T-helper 1 cell treated with Interleukin-12 subunit alpha and Interleukin-12 subunit beta and Interleukin-4 antibody, amounts not matched to agents 30 μg/mL and 1 μg/mL, for 36 hours (primary cell): ENCODE measurements at regions not wholly inside any gene's neighbourhood (a gene's known extent, or its start where the extent isn't known, plus 50 kb on each side); places are given as distances from the start of the nearest gene placed in this dataset.
"Not testable (repeated sequence)": the region's sequence is repeated elsewhere in the genome, so short reads cannot be mapped to it uniquely, and the experiment has no call there.

Source experiments
- H3K27ac Mint-ChIP-seq: one replicate; pipeline ENCODE4 v1.8.0; 2021; ENCODE audit warnings: mild to moderate bottlenecking, mixed read lengths
- H3K27me3 Mint-ChIP-seq: one replicate; pipeline ENCODE4 v1.8.0; 2021; ENCODE audit warnings: low read depth, mixed read lengths
- H3K36me3 Mint-ChIP-seq: one replicate; pipeline ENCODE4 v1.8.0; 2021; ENCODE audit warnings: low read depth, mixed read lengths
- H3K4me1 Mint-ChIP-seq: one replicate; pipeline ENCODE4 v1.8.0; 2021; ENCODE audit warnings: low read depth, mixed read lengths
- H3K4me3 Mint-ChIP-seq: one replicate; pipeline ENCODE4 v1.8.0; 2021; ENCODE audit warnings: mild to moderate bottlenecking, moderate library complexity, mixed read lengths
- H3K9me3 Mint-ChIP-seq: one replicate; pipeline ENCODE4 v1.8.0; 2021; ENCODE audit warnings: mixed read lengths

DNA sequence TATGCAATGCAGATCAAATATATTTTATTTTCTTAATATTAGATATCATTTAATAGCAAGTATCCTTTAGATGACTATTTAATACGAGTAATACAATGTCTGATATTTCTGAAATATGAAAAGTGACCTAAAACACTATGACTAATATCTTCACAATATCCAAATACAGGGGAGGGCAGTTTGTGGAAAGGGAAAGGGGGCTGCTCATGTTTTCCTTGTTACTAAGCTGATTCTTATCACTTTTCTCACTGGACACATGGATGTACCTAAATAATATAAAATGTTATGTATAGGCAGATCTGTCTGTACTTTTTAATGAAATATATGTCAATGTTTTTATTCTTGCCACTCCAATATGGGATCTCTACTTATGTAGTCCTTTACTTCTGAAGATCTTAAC is 1879.1 kb upstream of the ACO1 start:
- H3K4me1 Mint-ChIP-seq = no peaks in the 10 kb centered on the region
- H3K36me3 Mint-ChIP-seq = no peaks in the 10 kb centered on the region
- H3K9me3 Mint-ChIP-seq = peaks cover 4% of the 10 kb centered on the region
- H3K27me3 Mint-ChIP-seq = no peaks in the 10 kb centered on the region
- H3K4me3 Mint-ChIP-seq = no peak overlapping the region
- H3K27ac Mint-ChIP-seq = no peak overlapping the region

DNA sequence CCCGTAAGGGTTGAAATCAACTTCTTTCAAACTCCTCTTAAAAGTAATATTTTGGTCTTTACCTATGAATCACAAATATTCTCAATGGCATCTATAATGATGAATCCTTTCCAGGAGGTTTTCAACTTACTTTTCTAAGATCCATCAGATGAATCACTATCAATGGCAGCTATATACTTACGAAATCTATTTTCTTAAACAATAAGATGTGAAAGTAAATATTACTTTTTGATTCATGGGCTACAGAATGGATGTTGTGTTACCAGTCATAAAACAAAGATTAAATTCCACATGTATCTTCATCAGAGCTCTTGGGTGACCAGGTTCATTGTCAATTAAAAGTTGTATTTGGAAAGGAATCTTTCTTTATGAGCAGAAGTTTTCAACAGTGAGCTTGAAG is 1877.7 kb upstream of the ACO1 start:
- peaks cover 3% of the 10 kb centered on the region for H3K9me3 Mint-ChIP-seq
- no peaks in the 10 kb centered on the region for H3K4me1 Mint-ChIP-seq
- no peak overlapping the region for H3K27ac Mint-ChIP-seq
- H3K27me3 Mint-ChIP-seq = no peaks in the 10 kb centered on the region
- no peaks in the 10 kb centered on the region for H3K36me3 Mint-ChIP-seq
- no peak overlapping the region for H3K4me3 Mint-ChIP-seq

DNA sequence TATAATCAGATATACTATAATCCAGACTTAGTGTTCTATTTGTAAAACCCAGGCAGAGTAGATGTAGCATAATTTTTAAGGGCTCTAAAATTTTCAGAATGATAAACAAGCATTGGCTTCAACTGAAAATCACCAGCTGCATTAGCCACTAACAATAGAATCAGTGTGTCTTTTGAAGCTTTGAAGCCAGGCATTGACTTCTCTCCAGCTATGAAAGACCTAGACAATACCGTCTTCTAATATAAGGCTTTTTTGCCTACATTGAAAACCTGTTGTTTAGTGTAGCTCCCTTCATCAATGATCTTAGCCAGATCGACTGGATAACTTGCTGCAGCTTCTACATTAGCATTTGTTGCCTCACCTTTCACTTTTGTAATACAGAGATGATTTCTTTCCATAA is 1877.3 kb upstream of the ACO1 start:
- H3K4me1 Mint-ChIP-seq = no peaks in the 10 kb centered on the region
- no peak overlapping the region for H3K27ac Mint-ChIP-seq
- no peak overlapping the region for H3K4me3 Mint-ChIP-seq
- H3K9me3 Mint-ChIP-seq = no peaks in the 10 kb centered on the region
- H3K36me3 Mint-ChIP-seq = no peaks in the 10 kb centered on the region
- no peaks in the 10 kb centered on the region for H3K27me3 Mint-ChIP-seq

DNA sequence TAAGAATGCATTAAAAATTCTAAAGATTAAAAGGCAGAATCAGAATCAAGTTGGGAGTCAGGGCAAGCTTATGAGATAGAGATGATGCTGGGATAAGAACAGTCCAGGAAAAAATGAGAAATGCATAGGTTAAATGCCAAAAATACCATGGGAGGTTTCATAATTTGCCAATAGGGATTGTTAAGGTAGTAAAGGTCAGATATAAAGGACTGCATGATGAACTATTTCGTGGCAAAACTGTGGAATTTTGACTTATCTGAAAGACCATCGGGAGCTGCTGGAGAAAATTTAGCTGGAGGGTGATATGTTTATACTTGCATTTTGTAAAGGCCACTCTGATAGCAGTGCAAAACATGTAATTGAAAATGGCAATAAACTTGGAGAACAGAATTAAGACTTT is 1872.8 kb upstream of the ACO1 start:
- Mint-ChIP-seq H3K36me3 (no peaks in the 10 kb centered on the region), H3K27ac (no peak overlapping the region), H3K27me3 (no peaks in the 10 kb centered on the region), H3K9me3 (no peaks in the 10 kb centered on the region), H3K4me3 (no peak overlapping the region), H3K4me1 (no peaks in the 10 kb centered on the region)

DNA sequence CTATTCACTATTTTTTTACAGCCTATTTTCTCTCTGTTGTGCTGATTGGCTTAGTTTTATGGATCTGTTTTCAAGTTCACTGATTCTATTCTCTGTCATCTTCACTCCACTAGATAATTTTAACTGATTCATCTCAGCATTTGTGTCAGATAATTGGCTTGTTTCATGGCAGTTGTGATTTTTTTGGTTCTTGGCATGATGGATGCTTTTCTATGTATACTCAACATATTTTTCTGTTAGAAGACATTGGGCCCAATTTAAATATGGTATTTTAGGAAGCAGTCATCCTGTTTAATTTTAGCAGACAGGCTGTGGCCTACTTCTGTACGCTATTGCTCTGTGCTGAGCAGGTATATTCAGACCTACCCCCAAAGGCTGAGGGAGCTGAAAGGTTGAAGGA is 1865.3 kb upstream of the ACO1 start:
- no peaks in the 10 kb centered on the region for H3K9me3 Mint-ChIP-seq
- no peak overlapping the region for H3K27ac Mint-ChIP-seq
- H3K36me3 Mint-ChIP-seq = no peaks in the 10 kb centered on the region
- H3K27me3 Mint-ChIP-seq = no peaks in the 10 kb centered on the region
- H3K4me1 Mint-ChIP-seq = no peaks in the 10 kb centered on the region
- H3K4me3 Mint-ChIP-seq = no peak overlapping the region

DNA sequence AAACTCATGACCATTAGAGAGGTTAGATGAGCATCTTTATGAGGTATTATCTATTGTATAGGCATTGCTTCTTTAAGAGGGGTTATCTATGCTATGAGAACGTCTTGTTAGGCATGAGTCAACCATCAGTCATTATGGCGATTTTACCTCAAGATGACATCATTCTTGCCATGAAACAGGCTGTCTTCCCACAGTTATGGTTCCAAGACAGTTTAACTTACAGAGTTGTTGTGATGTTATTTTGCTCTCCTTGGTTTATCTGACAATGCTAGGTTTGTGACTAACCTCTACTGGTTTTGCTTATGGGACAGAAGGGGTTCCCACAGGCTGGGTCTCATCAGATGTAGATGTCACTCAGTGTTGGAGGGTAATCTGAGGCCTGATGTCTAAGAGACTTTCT is 1864.7 kb upstream of the ACO1 start:
- H3K4me1 Mint-ChIP-seq = no peaks in the 10 kb centered on the region
- H3K9me3 Mint-ChIP-seq = no peaks in the 10 kb centered on the region
- H3K27ac Mint-ChIP-seq = no peak overlapping the region

DNA sequence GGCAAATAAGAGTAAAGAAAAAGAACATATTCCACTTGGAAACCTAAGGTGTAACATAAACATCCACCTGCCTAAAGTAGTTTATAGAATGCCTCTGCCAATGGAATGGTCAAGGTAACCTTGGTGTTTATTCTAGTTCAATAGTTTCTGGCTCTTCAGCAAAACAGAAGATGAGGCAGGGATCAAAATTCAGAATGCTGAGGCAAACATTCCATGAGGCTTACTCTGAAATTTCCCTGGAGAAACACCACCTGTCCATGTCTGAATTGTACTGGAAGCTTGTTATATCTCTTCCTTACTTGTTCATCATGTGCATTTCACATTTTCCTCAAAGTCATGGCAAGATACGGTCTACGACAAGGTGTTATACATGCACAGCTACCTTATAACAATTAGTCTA is 1862.4 kb upstream of the ACO1 start:
- no peak overlapping the region for H3K27ac Mint-ChIP-seq
- no peaks in the 10 kb centered on the region for H3K27me3 Mint-ChIP-seq
- no peaks in the 10 kb centered on the region for H3K4me1 Mint-ChIP-seq
- no peaks in the 10 kb centered on the region for H3K9me3 Mint-ChIP-seq
- H3K4me3 Mint-ChIP-seq = no peak overlapping the region
- no peaks in the 10 kb centered on the region for H3K36me3 Mint-ChIP-seq

More for the DNA sequence above, 1864.7 kb upstream of the ACO1 start:
- Mint-ChIP-seq H3K27me3 (no peaks in the 10 kb centered on the region), H3K36me3 (no peaks in the 10 kb centered on the region), H3K4me3 (no peak overlapping the region)

DNA sequence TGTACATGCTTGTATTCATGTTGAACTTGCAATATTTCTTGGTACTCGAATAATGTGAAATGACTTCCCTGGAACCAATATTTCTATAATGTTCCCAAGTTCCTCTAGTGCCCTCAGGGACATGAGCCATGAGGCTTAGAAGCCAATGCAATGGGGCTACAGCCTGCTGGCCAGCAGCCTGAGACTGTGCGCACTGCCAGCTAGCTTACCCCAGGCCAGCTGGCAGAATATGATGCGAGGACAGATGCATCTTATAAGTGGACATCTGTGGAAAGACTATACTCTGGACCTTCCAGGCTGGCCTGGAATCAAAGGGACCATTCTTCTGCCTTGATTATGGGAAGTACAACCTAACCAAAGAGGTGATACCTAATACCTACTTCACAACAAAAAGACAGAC is 1862.0 kb upstream of the ACO1 start:
- no peak overlapping the region for H3K4me3 Mint-ChIP-seq
- no peak overlapping the region for H3K27ac Mint-ChIP-seq
- no peaks in the 10 kb centered on the region for H3K4me1 Mint-ChIP-seq
- H3K36me3 Mint-ChIP-seq = no peaks in the 10 kb centered on the region
- H3K9me3 Mint-ChIP-seq = no peaks in the 10 kb centered on the region
- H3K27me3 Mint-ChIP-seq = no peaks in the 10 kb centered on the region

DNA sequence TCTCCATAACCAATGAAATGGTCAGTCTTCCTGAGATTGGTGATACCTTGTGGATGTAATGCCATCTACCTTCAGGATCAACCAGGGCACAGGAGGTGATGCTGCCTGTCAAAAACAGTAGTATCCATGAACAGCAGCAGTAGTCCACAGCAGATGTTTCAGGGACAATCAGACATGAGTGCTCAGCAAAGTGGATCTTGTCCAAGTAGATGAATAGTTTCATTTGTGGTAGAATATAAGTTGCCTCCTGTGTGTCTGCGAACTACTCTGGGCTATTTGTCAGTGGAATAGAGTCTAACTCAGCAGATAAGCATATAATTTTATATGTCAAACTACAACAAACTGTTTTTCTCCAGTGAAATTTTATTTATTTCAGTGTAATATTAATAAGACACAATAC is 1860.1 kb upstream of the ACO1 start:
- no peak overlapping the region for H3K27ac Mint-ChIP-seq
- no peak overlapping the region for H3K4me3 Mint-ChIP-seq
- no peaks in the 10 kb centered on the region for H3K4me1 Mint-ChIP-seq
- H3K36me3 Mint-ChIP-seq = no peaks in the 10 kb centered on the region
- H3K9me3 Mint-ChIP-seq = no peaks in the 10 kb centered on the region
- H3K27me3 Mint-ChIP-seq = no peaks in the 10 kb centered on the region

DNA sequence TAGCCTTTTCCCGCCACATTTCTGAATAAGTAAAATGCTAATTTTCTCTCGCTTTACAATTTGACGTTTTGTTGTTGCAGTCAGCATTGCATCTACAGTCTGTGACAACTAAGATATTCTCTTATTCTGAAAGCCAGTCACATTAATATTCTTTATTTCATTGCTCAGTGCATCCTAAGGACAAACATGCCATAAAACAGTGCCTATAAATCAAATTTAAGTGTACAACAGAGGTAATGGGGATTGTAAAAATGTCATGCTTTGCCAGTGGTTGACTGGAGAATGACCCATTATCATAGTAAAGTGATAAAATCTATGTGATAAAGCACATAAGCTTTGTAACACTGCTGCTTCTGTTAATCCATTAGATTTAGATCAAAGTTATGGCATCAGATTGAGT is 1850.0 kb upstream of the ACO1 start:
- H3K27me3 Mint-ChIP-seq = no peaks in the 10 kb centered on the region
- no peaks in the 10 kb centered on the region for H3K36me3 Mint-ChIP-seq
- no peak overlapping the region for H3K4me3 Mint-ChIP-seq
- peaks cover 10% of the 10 kb centered on the region for H3K9me3 Mint-ChIP-seq
- H3K4me1 Mint-ChIP-seq = no peaks in the 10 kb centered on the region
- no peak overlapping the region for H3K27ac Mint-ChIP-seq

DNA sequence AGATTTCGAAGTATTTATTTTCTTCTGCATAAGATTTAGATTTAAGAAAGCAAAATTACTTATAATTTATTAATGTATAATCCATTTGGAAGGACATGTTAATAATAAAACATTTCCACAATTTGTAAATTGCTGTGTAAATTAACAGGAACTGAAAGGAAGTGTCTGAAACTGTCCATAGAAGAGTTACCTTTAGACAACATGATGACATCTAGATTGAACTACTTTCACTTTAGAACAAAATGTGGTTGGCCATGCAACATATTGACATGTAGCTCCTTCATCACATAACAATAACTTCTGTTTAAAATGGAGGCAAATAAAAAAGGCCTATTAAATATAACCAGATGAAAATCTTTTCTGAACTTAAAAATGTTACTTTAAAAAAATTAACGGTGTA is 1849.5 kb upstream of the ACO1 start:
- Mint-ChIP-seq H3K4me1 (no peaks in the 10 kb centered on the region), H3K4me3 (no peak overlapping the region), H3K36me3 (no peaks in the 10 kb centered on the region)

DNA sequence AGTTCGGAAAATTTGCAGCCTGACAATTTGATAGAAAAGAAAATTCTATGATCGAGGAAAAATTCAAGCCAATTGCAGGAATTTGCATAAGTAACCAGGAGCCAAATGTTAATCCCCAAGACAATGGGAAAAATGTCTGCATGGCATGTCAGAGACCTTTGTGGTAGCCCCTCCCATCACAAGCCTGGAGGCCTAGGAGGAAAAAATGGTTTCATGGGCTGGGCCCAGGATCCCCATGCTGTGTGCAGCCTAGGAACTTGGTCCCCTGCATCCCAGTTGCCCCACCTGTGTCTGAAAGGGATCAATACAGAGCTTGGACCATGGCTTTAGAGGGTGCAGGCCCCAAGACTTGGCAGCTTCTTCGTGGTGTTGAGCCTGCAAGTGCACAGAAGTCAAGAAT is 1847.9 kb upstream of the ACO1 start:
- Mint-ChIP-seq H3K4me3 (no peak overlapping the region), H3K9me3 (peaks cover 13% of the 10 kb centered on the region), H3K27ac (no peak overlapping the region), H3K4me1 (no peaks in the 10 kb centered on the region), H3K36me3 (no peaks in the 10 kb centered on the region), H3K27me3 (no peaks in the 10 kb centered on the region)

More for the DNA sequence above, 1849.5 kb upstream of the ACO1 start:
- H3K27me3 Mint-ChIP-seq = no peaks in the 10 kb centered on the region
- peaks cover 10% of the 10 kb centered on the region for H3K9me3 Mint-ChIP-seq
- H3K27ac Mint-ChIP-seq = no peak overlapping the region

DNA sequence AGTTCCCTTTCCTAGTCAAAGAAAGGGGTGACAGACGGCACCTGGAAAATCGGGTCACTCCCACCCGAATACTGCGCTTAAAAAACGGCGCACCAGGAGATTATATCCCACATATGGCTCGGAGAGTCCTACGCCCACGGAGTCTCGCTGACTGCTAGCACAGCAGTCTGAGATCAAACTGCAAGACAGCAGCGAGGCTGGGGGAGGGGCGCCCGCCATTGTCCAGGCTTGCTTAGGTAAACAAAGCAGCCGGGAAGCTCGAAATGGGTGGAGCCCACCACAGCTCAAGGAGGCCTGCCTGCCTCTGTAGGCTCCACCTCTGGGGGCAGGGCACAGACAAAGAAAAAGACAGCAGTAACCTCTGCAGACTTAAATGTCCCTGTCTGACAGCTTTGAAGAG is 1844.7 kb upstream of the ACO1 start:
- H3K27ac Mint-ChIP-seq, H3K36me3 Mint-ChIP-seq, H3K27me3 Mint-ChIP-seq, H3K4me1 Mint-ChIP-seq, H3K4me3 Mint-ChIP-seq: not testable (repeated sequence)
- H3K9me3 Mint-ChIP-seq = peaks cover 13% of the 10 kb centered on the region

DNA sequence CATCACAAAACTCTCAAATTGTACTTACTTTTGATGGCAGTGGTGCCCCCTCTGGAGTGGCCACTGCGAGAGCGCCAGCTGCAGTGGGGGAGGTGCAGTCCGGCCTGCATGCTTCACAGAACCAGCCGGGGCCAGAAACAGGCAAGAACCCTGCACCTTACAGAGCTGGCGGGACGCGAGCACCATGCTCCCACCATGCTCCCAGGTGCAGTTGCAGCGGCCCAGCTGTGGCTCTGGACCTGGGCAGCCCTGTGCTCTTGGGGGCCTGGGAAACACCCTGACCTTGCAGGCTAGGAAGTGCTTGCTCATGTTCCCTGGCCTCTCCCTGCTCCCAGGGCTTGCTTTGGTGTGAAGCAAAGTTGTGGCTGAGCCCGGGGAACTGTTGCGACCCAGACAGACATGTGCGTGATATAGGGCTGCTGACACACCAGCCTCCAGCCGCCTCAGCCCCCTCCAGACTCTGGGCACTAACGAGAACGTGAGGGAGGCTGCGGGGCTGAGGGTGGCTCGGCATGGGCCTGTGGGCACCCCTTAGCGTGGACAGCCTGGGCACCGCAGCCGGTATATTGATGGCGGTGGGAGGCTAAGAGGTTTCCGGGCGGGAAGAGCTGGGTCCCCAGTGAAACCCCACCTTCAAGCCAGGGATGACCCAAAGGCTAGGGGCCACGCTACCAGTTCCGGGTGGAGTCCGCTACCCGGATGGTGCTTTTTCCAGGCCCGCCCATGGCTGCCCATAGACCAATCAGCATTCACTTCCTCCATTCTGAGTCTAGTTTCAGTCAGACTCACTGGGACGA is 1809.9 kb upstream of the ACO1 start:
- H3K9me3 Mint-ChIP-seq = peaks cover 4% of the 10 kb centered on the region
- no peaks in the 10 kb centered on the region for H3K36me3 Mint-ChIP-seq
- no peaks in the 10 kb centered on the region for H3K4me1 Mint-ChIP-seq
- no peak overlapping the region for H3K4me3 Mint-ChIP-seq
- H3K27me3 Mint-ChIP-seq = no peaks in the 10 kb centered on the region
- H3K27ac Mint-ChIP-seq = no peak overlapping the region

DNA sequence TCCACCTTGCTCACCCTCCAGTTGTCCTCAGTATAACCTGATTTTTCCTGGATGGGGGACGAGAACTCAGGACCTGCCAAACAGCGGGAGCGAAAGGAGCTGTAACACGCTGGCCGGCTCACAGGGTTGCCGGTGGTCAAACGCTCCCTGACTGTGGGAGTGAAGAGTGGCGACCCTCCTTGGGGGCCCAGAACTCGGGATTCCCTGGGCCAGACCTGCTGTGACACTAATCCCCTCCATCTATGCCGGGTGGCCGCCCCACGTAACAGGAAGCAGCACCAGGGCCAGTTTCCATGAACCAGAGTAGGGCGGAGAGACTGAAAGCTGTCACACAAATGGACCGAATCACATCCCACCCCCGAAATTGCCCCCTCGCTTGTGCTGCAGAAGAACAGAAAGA is 1809.2 kb upstream of the ACO1 start:
- Mint-ChIP-seq H3K27me3 (no peaks in the 10 kb centered on the region), H3K4me3 (no peak overlapping the region), H3K27ac (no peak overlapping the region), H3K4me1 (no peaks in the 10 kb centered on the region), H3K36me3 (no peaks in the 10 kb centered on the region), H3K9me3 (peaks cover 4% of the 10 kb centered on the region)

DNA sequence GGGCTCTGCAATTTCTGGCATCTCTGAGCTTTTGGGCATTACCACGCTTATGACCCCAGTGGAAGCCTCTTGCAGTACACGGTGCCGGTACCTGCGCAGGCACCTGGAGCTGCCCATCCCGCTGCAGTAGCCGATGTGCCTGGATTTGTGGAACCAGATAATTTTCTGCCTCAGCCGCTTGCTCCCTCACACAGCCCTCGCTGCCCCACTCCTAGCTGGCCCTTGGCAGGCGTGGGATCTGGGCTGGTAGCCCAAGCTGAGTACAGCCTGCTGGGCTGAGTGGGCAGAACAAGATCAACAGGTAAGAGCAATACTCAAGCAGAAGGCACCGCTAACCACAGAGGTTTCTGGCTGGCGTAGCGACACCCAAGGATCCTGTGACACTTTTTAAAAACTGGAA is 1808.8 kb upstream of the ACO1 start:
- Mint-ChIP-seq H3K4me3 (no peak overlapping the region), H3K9me3 (peaks cover 4% of the 10 kb centered on the region), H3K27me3 (no peaks in the 10 kb centered on the region), H3K27ac (no peak overlapping the region), H3K4me1 (no peaks in the 10 kb centered on the region), H3K36me3 (no peaks in the 10 kb centered on the region)
